RKO (cell line): ENCODE measurements at regions not wholly inside any gene's neighbourhood (a gene's known extent, or its start where the extent isn't known, plus 50 kb on each side); places are given as distances from the start of the nearest gene placed in this dataset.
"Not testable (repeated sequence)": the region's sequence is repeated elsewhere in the genome, so short reads cannot be mapped to it uniquely, and the experiment has no call there.

ENCODE experiments used
- DNase-seq: peaks from one replicate; pipeline ENCODE4 v3.0.0-alpha.2; 2016; ENCODE audit warnings: low spot score

DNA sequence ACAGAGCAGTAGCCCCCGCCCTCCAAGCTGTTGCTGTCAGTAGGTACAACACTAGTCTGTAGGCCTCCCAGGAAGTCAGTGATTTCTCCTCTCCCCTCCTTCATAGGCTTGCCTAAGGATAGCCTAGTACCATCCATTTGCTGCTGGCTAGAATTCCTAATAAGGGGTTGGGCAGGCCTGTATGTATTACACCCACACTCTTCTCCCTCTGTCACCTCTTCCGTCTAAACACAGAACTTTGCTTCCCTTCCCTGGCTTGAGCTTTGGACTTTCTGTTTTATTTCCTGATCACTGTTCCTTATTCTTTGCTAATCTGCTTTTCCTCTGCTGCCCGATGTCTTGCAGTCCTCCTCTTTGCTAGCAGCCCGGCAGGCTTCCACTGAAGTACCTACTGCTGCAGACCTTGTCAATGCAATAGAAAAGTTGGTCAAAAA, 93.4 kb upstream of the UMPS start:
- no peak for DNase-seq

DNA sequence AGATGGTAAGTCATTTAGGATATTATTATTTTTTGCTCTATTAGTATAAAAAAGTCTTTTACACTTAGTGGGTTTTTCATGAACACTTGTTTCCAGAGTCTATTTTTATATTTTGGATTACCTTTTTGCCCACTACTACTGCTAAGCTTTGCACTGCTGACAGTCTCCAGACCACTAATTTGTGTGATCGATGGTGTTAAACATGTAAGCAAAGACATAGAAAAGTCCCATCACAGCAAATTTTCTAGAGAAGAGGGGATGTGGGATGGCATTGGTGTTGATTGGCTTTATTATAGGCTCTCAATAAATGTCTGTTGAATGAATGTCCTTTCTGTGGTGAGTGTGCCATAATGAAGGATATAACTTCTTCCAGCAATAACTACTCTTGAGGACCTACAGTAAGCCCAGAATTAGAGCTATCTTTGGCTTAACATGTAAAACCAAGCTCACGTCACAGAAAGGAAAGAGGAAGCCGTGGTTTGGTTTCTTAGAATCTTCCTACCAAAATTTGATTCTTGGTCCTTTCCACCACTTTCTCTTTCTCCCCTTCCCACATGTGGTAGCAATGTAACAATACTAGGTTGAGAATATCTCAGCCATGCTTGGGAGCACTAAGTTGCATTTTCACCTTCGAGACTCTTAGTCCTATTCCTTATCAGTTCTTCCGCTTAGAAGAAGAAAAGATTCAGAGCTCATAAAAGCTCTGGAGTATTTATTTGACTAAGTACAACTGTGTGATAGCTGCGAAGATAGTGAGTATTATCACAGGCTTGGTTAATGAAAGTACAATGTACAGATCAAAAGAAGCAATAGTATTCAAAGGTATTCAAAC, 90.6 kb upstream of the UMPS start:
- no peak for DNase-seq

GRCh38 chr3:124640635-124641306, 89.5 kb upstream of the UMPS start:
- no peak for DNase-seq

GRCh38 chr3:124643453-124643852, 86.8 kb upstream of the UMPS start:
- no peak for DNase-seq

DNA sequence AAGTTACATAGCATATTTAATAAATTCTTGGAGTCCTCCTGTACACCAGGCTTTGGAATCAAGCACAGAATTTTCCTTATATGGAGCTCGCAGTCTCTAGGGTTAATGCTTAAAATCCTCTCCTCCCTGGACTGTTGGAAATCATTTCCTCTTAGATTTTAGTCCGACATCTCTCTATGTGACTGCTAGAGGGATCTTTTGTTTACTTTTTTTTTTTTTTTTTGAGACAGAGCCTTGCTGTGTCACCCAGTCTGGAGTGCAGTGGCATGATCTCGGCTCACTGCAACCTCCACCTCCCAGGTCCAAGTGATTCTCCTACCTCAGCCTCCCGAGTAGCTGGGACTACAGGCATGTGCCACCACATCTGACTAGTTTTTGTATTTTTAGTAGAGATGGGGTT, 84.1 kb upstream of the UMPS start:
- DNase-seq: not testable (repeated sequence)

GRCh38 chr3:124648551-124648950, 81.7 kb upstream of the UMPS start:
- DNase-seq: no peak

DNA sequence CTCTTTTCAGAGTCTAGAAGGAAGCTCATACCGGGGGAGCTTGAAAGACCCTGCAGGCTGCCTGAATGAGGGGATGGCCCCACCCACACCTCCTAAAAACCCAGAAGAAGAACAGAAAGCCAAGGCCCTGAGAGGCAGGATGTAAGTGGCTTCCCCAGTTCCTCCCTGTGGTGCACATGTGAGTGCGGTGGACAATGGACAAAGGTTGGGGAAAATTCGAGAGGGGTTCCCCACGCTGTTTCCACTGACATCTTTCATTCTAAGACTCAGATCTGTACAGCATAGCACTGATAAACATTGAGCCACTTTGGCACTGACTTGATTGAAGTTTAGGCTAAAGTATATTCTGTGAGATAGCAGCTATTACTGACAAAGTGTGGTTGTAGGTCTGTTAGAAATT, 79.5 kb upstream of the UMPS start:
- no peak for DNase-seq

- DNase-seq: not testable (repeated sequence)
Observed at GRCh38 chr3:124651416-124651815, 78.8 kb upstream of the UMPS start.

DNA sequence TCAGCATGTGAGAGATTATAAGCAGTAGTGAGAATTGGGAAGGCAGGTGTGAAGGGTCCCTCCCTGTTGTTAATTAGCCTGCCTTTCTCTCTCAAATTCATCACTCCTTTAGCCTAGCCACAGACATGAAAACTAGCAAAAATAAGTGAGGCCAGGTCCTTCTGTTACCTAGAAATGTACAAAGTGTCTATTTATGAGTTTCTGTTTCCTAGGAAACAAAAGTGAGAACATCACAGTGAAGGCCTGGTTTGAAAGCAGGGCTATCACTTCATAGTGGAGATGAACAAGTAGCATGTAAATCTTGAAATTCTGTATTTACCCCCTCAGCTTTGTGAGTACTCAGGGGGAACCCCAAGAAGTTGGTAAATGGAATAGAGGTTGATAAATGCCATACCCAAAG, 78.2 kb upstream of the UMPS start:
- DNase-seq: no peak

DNA sequence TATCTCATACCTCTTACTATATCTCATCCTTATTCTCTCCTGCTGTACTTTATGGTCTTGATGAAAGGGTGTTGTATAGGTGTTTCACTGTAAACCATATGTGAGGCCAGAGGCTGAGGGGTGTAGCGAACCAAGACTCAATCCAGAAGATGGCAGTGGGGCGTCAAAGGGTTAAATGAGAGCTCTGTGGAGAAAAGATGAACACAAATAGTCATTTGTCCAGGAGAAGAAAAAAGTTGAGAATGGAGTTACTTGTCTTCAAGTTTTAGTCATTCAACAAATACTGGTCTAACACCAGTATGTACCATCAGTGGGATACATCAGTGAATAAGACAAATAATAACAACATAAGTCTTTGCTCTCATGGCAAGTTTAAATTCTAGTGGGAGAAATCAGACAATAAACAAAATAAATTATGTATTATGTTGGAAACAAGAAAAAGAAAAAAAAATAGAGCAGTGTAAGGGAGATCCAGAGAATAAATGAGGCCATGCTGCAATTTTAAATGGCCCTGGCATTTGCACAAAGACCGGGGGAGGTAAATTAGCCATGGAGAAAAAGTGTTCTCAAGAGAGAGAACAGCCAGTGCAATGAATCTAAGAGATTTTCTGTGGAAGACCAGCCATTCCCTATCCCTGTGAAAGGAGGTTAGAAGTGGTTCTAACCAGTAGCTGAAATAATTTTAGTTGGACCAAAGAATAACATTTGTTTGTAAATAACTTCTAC, 77.0 kb upstream of the UMPS start:
- no peak for DNase-seq

- no peak for DNase-seq
Observed at GRCh38 chr3:124653797-124654469, 76.3 kb upstream of the UMPS start.

- no peak for DNase-seq
Observed at GRCh38 chr3:124654470-124654845, 75.8 kb upstream of the UMPS start.

- no peak for DNase-seq
Observed at GRCh38 chr3:124656531-124656930, 73.7 kb upstream of the UMPS start.

- no peak for DNase-seq
Observed at GRCh38 chr3:124657138-124657537, 73.1 kb upstream of the UMPS start.

DNA sequence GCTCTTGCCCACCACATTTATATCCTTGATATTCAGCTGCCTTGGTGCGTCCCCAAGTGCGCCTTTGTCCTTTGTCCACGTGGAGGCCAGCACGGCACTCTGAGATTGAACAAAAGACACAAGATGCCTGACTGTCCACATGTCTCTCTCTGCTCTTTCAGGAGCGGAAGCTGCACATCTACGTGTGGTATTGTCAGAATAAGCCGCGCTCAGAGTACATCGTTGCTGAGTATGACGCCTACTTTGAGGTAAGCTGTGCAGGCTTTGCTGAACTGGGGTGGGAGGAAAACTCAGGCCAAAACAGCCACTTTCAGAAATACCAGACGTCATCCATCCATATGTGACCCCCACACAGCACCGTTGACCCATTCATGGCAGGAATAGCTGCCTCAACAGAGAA, 72.0 kb upstream of the UMPS start:
- DNase-seq: no peak

DNA sequence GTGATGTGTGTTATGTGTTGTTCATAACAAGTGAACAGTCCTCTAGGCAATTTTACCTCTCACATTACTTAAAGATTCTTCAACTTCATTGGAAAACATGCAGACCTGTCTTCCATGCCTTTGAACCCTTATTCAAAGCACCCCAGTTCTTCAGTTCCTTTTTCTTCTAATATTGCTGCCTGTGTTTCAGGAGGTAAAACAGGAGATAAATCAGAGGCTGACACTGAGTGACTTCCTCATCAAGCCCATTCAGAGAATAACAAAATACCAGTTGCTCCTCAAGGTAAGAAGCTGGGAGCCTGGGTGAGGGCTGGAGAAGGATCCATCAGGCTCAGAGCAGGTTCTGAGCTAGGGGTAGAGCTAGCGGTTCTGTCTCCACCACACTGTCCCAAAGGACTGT, 71.1 kb upstream of the UMPS start:
- DNase-seq: no peak

- no peak for DNase-seq
Observed at GRCh38 chr3:124660599-124660998, 69.7 kb upstream of the UMPS start.

GRCh38 chr3:124663690-124664089, 66.6 kb upstream of the UMPS start:
- no peak for DNase-seq

DNA sequence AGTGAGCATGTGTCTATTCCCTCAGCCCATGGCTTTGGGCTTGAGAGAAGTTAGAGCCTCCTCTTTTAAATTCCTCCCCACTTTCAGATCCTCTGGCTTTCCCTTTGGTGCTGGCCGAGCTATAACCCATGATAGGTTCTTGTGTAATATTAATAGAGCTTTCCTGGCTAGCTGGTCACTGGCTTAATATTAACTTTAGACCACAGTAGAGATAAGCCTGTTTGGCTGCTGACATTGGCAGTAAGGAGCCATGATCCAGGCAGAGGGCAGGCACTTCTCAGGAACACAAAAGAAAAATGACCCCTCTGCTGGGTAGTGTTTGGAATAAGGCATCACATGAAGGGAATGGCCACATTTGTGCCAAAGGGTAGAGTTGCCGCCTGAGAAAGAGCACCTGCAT, 65.4 kb upstream of the UMPS start:
- no peak for DNase-seq

GRCh38 chr3:124666067-124666466, 64.2 kb upstream of the UMPS start:
- no peak for DNase-seq

- peak; percentile 12 for DNase-seq
Observed at GRCh38 chr3:124669470-124669869, 60.8 kb upstream of the UMPS start.

DNA sequence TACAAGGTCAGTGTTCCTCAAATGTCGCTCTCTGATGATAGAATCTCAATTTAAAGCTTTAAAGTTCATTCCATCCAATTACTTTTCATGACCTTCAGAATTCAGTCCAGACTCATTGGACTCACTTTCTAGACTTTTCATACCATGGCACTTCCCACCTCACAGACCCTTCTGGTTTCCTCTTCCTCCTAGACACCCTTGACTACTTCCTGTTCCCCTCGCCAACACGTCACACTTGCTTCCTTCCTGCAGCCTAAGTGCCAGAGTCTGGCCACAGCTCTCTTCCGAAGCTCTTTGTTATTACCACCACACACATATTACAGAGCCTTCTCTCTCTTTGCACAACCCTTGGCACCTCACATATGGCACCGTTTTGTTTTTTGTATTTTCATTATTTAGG, 59.1 kb upstream of the UMPS start:
- no peak for DNase-seq

- DNase-seq: no peak
Observed at GRCh38 chr3:124674336-124674735, 55.9 kb upstream of the UMPS start.
